ENCODE measurements at regions not wholly inside any gene's neighbourhood (a gene's known extent, or its start where the extent isn't known, plus 50 kb on each side); places are given as distances from the start of the nearest gene placed in this dataset.
A peak's percentile ranks its signal among the peaks of the same experiment; 100 is the strongest.

DNA sequence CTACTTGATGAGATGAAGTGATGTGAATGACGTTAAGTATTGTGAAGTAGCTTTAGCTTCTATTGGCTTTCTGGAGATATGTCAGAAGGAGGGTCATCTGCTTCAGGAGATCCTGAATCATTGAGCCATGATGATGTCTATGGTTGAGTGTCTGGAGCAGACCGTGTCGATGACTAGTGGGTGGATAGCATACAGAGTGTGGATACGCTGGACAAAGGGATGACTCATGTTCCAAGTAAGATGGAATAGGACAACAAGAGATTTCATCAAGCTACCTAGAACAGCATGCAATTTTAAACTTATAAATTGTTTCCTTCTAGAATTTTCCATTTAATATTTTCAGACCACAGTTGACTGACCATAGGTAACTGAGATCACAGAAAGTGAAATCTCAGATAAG, 116.1 kb upstream of the RBBP6 start:
- BruUV-seq (replicated peaks), result no TSS peak
- TF ChIP-seq JUND (IDR thresholded peaks at IDR 0.05; ENCODE audit: borderline replicate concordance, low read depth, low read length) (peak; percentile 34; the same call in 1 of the 2 replicates), JUND (tag; IDR thresholded peaks at IDR 0.05; ENCODE audit: borderline replicate concordance, low read depth, low read length) (no peak), FOSL1 (tag; conservative IDR thresholded peaks at IDR 0.05) (peak; percentile 54), SPI1 (IDR thresholded peaks at IDR 0.05; ENCODE audit: borderline replicate concordance, low read depth, low read length) (no peak), HLTF (IDR thresholded peaks at IDR 0.05) (no peak)
- TF ChIP-seq, protein P1, sequence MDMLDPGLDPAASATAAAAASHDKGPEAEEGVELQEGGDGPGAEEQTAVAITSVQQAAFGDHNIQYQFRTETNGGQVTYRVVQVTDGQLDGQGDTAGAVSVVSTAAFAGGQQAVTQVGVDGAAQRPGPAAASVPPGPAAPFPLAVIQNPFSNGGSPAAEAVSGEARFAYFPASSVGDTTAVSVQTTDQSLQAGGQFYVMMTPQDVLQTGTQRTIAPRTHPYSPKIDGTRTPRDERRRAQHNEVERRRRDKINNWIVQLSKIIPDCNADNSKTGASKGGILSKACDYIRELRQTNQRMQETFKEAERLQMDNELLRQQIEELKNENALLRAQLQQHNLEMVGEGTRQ (CRISPR knock-in tag; IDR thresholded peaks at IDR 0.05), result no peak
- TF ChIP-seq, protein P2, sequence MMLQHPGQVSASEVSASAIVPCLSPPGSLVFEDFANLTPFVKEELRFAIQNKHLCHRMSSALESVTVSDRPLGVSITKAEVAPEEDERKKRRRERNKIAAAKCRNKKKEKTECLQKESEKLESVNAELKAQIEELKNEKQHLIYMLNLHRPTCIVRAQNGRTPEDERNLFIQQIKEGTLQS (IDR thresholded peaks at IDR 0.05), result peak; percentile 69
- TF ChIP-seq, protein P2 (CRISPR knock-in tag; conservative IDR thresholded peaks at IDR 0.05), result no peak
- Histone ChIP-seq H4K20me1 (replicated peaks; ENCODE audit: control insufficient read depth, insufficient read depth, low read length) (no peaks in the 10 kb centered on the region), H3K9me1 (ENCODE audit: control insufficient read depth, insufficient read depth, low read length) (no peaks in the 10 kb centered on the region), H3K36me3 (ENCODE audit: control insufficient read depth, insufficient read depth, low read length) (no peaks in the 10 kb centered on the region), H3K27me3 (ENCODE audit: control insufficient read depth in 2 of 2, insufficient read depth in 2 of 2, low read length in 2 of 2) (peaks cover 0 to 2% of the 10 kb centered on the region in 2 experiments; a peak in 1 of 5 replicates), H2AFZ (ENCODE audit: low read depth, low read length) (no peak overlapping the region), H3K4me1 (replicated peaks in 1 of 2; ENCODE audit: control insufficient read depth in 2 of 2, insufficient read depth in 2 of 2, low read length in 2 of 2) (no peaks in the 10 kb centered on the region), H3K4me3 (no peak overlapping the region), H3K4me2 (ENCODE audit: insufficient read depth, low read length) (no peak overlapping the region), H3K9ac (ENCODE audit: insufficient read depth in 1 of 2, low read depth in 2 of 2, low read length in 2 of 2) (no peak overlapping the region), H3K79me2 (ENCODE audit: control insufficient read depth, insufficient read depth, low read length) (no peaks in the 10 kb centered on the region), H3K9me3 (replicated peaks; ENCODE audit: control insufficient read depth, insufficient read depth, low read depth, low read length) (no peaks in the 10 kb centered on the region), H3K27ac (ENCODE audit: extremely low read depth, low read depth, low read length) (no peak overlapping the region)
- CTCF ChIA-PET (ENCODE audit: low intra/inter-chr PET ratio), result no interaction called here
- FAIRE-seq (peak; percentile 56), DNase-seq (ENCODE audit: extremely low read depth in 1 of 4, low spot score in 3 of 4) (peak in 1 of 4 experiments; percentile 6), ATAC-seq (no peak)
- POLR2A ChIA-PET, result interaction anchor here (0.6 kb wide), 1 partner anchor 13 kb away, joined by 5 read pairs; no protein-coding TSS in a partner anchor
- 0% methylated on average over 4 of the region's 4 CpGs for WGBS (ENCODE audit: insufficient coverage, low coverage, missing lambda C conversion rate)
- intact Hi-C loops (cut with micrococcal nuclease) (no loop called here), in situ Hi-C loops (cut with MboI) (no loop called here)
